ENCODE measurements at regions not wholly inside any gene's neighbourhood (a gene's known extent, or its start where the extent isn't known, plus 50 kb on each side); places are given as distances from the start of the nearest gene placed in this dataset.

- WGBS (ENCODE audit: extremely low coverage, insufficient read length, low lambda C conversion rate): 100% methylated on average over 2 of the region's 3 CpGs
- no peak overlapping the region for H3T11ph ChIP-seq (ENCODE audit: low read length)
- H3K36me3 Mint-ChIP-seq (ENCODE audit: insufficient read depth in 1 of 3, low read depth in 3 of 3): no peaks in the 10 kb centered on the region
- no peaks in the 10 kb centered on the region for H3K23me2 ChIP-seq (ENCODE audit: insufficient read length, low read depth, low read length, poor library complexity, severe bottlenecking)
- H3K4me1 Mint-ChIP-seq: peaks cover 8% of the 10 kb centered on the region in 2 experiments
- H4K8ac ChIP-seq (replicated peaks; ENCODE audit: insufficient read length, low read depth, low read length): no peak overlapping the region
- no peak overlapping the region for H4K5ac ChIP-seq (ENCODE audit: insufficient read length, low read depth, low read length)
- no peak overlapping the region for H3K56ac ChIP-seq (ENCODE audit: insufficient read length, low read depth, low read length)
- no peaks in the 10 kb centered on the region for H3K27me3 Mint-ChIP-seq (ENCODE audit: low read depth)
- no peak overlapping the region for H3K4me3 Mint-ChIP-seq
- no peak for DNase-seq
- no peak overlapping the region for H3K14ac ChIP-seq (ENCODE audit: insufficient read depth, low read length)
- no peak overlapping the region for H3K27ac ChIP-seq (ENCODE audit: insufficient read length, low read depth, low read length)
- no peak overlapping the region for H2AK5ac ChIP-seq (ENCODE audit: insufficient read length, low read length)
- H2BK15ac ChIP-seq (ENCODE audit: low read depth, low read length): no peak overlapping the region
- H3K23ac ChIP-seq (ENCODE audit: insufficient read length, low read depth, low read length): no peak overlapping the region
- no peaks in the 10 kb centered on the region for H3K4me1 ChIP-seq (ENCODE audit: insufficient read depth, low read length)
- H3K27ac Mint-ChIP-seq: peak overlapping the region in 1 of 3 experiments; percentile 12; a peak in 2 of 7 replicates
- no peaks in the 10 kb centered on the region for H3K9me3 ChIP-seq (ENCODE audit: control insufficient read depth, low read depth, low read length)
- no peak overlapping the region for H3K9ac ChIP-seq (ENCODE audit: extremely low read depth, insufficient read length, low read length)
- no peak overlapping the region for H2BK5ac ChIP-seq (ENCODE audit: insufficient read length, low read length)
- peaks cover 0 to 3% of the 10 kb centered on the region in 2 experiments; a peak in 1 of 5 replicates for H3K9me3 Mint-ChIP-seq
- no peaks in the 10 kb centered on the region for H3K79me1 ChIP-seq (ENCODE audit: insufficient read depth, low read depth, low read length, poor library complexity, severe bottlenecking)
- TF ChIP-seq CTCF (conservative IDR thresholded peaks at IDR 0.05): no peak
- H4K20me1 ChIP-seq (ENCODE audit: control insufficient read depth, insufficient read depth, insufficient read length): no peaks in the 10 kb centered on the region
- H2BK20ac ChIP-seq (ENCODE audit: low read depth, low read length, poor library complexity, severe bottlenecking): no peak overlapping the region
- H3K4me2 ChIP-seq (ENCODE audit: insufficient read depth, insufficient read length, low read length): no peak overlapping the region
- H3K4ac ChIP-seq (ENCODE audit: low read depth, low read length): no peak overlapping the region
- no peaks in the 10 kb centered on the region for H3K27me3 ChIP-seq (ENCODE audit: insufficient read depth, low read length)
- no peaks in the 10 kb centered on the region for H3K79me2 ChIP-seq (ENCODE audit: insufficient read depth, low read length)
- no peak overlapping the region for H3K18ac ChIP-seq (ENCODE audit: insufficient read length, low read depth, low read length)
- no peak overlapping the region for H2BK12ac ChIP-seq (ENCODE audit: insufficient read length, low read depth, low read length)
- no peak overlapping the region for H2AFZ ChIP-seq (ENCODE audit: low read length)
- H2BK120ac ChIP-seq (ENCODE audit: low read depth, low read length, poor library complexity, severe bottlenecking): no peak overlapping the region
- H4K91ac ChIP-seq (ENCODE audit: insufficient read length, low read depth, low read length): no peak overlapping the region
Measured at GRCh38 chr3:103796068-103796467, 1361.3 kb downstream of the ZPLD1 start.
